Stimulated activated CD4-positive, alpha-beta T cell treated with anti-CD3 and anti-CD28 coated beads, Interleukin-1b, Interleukin-23, amount 100 ng/mL, for 24 hours (primary cell): ENCODE measurements at regions not wholly inside any gene's neighbourhood (a gene's known extent, or its start where the extent isn't known, plus 50 kb on each side); places are given as distances from the start of the nearest gene placed in this dataset.

Source experiments
- DNase-seq, 4 experiments: peaks; one replicate each; pipeline ENCODE4 v3.0.0-alpha.2; 2020; ENCODE audit warnings: low read depth in 4 of 4, low spot score in 1 of 4

- DNase-seq, result no peak
Observed at GRCh38 chr4:108529102-108529501, 91.3 kb upstream of the RPL34 start.

DNA sequence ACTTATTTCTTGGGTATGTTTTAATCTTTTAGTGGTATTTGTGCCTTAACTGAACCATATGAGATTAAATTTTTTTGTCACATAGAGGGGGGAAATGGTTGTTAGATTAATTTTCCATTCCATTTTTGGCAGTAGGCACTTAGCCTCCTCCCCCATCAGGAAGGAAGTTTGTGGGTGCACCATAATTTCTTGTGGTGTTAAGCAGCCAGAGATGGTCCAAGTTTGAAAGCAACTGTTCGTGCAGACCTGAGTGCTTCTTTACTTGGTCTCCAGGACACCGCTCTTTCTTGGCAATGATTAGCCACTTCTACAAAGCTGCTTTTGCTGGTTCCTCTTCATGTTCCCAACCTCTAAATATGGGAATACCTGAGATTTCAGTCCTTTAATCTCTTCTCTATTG is 92.7 kb upstream of the RPL34 start:
- DNase-seq, result no peak

DNA sequence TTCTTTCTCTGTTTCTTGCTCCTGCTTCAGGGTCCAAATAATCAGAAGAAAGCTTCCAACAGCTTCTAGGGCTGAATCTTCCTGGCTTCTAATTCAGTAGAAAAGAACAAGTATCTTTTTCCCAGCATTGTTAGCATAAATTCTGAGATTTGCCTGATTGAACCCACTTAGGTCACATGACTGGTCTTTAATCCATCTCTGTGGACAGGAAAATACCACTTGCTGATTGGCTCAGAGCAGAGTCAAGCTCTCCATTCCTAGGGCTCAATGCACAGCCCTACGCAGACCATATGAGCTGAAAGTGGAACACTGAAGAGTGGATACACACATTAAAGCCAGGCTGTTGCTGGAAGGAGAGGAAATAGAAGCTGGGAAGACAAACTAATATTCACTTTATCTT is 99.6 kb upstream of the RPL34 start:
- no peak for DNase-seq

DNA sequence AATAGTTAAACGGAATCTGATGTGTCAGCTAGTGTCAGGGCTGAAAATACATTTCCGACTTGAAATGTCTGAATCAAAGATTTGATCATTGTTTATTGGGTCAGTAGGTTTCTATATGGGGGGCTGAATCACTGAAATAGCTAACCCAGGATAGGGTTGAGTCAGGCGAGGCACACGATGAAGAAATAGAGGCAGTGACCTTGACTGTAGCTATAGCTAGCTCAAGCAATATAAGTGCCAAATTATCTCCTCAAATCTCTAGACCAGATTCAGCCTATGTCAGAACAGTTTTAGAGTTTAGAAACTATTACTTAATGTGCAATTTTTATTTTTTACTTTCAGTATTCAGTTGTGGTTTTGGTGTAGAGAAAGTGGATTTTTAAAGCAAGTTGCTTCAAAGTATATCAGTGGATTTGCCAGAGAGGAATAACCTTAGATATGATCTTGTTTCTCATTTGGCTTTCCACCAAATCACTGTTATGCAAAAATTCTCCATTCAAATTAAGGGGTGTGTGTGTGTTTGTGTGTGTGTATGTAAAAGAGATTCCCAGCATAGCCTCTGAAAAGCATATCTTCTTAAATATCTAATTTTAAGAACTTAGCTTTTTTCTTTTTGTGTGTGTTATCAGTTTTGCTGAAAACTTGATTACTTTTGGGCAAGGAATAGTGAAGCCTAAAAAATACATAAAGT is 100.3 kb upstream of the RPL34 start:
- no peak for DNase-seq

GRCh38 chr4:108519208-108519833 is 101.1 kb upstream of the RPL34 start:
- DNase-seq, result no peak

- DNase-seq, result peak in 2 of 4 experiments; percentile 7 to 25
Observed at GRCh38 chr4:108512615-108513505, 107.5 kb upstream of the RPL34 start.

GRCh38 chr4:108511618-108512017 is 108.8 kb upstream of the RPL34 start:
- no peak for DNase-seq

DNA sequence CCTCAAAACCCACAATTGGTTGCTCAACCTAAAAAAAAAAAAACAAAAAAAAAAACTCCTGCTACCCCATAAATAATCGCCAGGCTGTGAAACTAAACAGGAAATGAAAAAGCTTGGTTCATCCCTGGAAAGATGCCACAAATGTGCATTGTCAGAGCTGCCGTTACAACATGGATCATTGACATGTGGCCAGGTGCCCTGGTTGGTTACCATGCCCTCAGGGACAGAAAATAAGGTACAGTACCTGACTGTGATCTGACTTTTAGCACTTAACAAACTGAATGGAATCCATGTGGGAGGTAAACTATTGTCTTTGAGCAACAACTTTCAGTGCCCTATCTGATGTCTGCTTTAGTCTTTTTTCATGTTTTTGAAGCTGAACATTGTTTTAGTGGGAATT is 118.0 kb upstream of the RPL34 start:
- no peak for DNase-seq

GRCh38 chr4:108498925-108499324 is 121.5 kb upstream of the RPL34 start:
- no peak for DNase-seq

GRCh38 chr4:108493596-108493931 is 126.8 kb upstream of the RPL34 start:
- no peak for DNase-seq

DNA sequence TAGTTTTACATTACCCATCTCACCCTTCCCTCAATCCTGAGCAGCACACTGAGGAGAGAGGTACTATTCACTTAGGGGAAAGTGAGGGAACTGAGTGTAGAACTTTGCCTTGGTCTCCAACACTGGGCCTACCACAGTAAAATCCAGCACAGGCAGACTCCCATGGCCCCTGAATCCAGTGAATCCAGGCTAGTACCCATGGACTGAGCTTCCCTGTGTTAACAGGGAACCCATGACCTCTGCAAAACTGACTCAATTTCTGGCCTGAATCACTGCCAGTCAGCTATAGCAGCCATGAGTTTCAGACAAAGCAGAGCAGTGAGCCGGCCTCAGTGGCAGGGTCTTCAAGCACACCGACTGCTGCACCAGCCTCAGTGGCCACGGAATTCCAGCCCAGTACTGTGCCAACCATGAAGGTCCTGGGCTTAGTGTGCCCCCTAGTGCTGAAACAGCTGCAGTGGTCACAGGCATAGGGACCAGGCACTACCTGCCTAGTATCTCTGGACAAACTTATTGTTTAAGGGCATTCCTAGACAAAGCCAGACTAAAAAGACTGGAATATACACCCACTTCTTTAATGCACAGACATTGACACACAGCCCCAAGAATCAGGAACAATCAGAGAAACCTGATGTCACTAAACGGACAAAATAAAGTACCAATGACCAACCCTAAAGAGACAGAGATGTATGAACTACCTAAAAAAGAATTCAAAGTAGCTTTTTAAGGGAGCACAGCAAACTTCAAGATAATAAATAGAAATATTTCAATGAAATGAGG is 127.4 kb upstream of the RPL34 start:
- peak in 1 of 4 experiments; percentile 13 for DNase-seq

DNA sequence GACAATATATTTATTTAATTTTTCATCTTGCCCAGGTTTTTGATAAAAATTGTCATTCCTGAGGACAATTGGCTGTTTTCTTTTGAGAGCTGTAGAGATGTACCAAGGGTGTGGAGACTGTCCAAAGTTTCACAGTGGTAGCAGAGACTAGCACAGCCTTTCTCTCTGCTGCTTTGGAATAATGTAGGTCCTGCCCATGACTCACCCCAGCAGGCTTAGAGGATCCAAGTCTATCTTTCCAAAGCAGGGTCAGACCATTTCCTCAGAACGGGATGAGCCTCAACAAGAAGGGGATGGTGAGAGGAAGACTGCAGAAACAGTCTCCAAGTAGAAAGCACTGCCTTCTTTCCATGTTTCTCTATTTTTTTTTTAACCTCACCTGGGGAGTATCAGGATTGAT is 131.5 kb upstream of the RPL34 start:
- no peak for DNase-seq

GRCh38 chr4:108486046-108486445 is 134.3 kb upstream of the RPL34 start:
- no peak for DNase-seq

DNA sequence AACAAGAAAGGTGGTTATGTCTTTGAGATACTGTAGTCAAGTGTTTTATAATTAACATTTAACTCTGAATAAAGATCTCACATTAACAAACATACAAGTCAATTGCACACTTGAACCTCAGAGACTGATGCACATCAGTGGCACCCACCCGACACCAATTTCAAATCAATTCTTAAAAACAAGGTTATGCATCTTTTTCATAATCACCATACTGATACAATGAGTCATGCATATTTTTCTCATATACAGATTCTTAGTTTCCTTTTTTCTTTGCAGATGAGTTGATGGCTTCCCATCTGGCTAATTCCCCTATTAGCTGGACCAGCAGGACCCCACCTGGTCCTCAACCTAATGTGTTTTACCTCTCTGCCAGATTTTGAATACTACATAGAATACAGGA is 136.2 kb upstream of the RPL34 start:
- no peak for DNase-seq

DNA sequence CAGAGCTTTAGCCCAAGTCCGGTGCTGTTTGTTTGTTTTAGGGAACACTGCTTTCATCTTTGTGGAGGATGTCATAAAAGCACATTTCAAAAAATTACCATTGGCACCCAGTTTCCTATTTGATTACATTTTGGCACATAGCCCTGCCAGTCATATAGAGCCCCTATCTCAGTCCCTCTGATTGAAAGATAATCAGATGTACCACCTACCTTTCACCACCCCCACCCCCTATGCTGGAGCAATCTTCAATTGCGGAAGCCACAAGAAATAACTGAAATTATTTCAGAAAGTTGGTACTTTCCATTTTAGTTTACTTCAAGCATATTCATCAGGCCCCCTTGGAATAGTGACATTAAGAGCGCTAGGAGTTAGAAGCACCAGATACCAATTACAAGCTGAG is 136.7 kb upstream of the RPL34 start:
- DNase-seq, result no peak

DNA sequence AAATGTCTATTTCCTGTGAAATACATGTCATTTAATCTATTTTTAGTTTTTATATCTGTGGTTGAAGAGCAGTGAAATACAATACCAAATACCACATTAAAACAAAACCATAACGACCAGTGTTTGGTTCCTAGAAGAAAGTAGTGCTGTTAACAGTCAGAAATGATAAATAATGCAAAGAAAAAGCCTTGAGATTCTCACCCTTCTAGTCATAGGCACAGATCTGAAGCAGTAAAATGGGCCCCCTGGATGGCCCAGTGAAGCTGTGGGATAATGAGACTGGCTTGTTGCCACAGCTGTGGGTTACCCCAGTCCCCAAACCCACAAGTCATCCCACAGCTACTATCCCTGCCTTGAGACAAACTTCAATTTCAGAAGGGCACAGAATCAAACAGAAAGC is 137.3 kb upstream of the RPL34 start:
- no peak for DNase-seq

DNA sequence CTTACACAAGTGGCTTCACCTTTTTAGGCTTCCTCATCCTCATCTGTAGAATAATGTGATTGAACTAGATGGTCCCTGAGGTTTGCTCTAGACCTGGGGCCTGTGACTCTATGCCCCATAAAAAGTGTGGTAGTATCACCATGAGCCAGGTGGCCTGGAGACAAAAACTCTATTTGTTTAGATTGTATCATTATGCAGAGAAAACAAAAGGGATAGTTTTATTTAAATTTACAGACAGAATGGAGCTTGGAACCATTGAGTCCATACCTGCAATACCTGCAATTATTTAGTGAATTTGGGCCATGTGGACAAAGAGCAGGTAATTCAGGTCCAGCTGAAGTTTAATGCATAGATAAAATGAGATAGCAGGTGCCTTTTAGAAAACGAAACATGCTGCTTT is 139.5 kb upstream of the RPL34 start:
- DNase-seq, result no peak

DNA sequence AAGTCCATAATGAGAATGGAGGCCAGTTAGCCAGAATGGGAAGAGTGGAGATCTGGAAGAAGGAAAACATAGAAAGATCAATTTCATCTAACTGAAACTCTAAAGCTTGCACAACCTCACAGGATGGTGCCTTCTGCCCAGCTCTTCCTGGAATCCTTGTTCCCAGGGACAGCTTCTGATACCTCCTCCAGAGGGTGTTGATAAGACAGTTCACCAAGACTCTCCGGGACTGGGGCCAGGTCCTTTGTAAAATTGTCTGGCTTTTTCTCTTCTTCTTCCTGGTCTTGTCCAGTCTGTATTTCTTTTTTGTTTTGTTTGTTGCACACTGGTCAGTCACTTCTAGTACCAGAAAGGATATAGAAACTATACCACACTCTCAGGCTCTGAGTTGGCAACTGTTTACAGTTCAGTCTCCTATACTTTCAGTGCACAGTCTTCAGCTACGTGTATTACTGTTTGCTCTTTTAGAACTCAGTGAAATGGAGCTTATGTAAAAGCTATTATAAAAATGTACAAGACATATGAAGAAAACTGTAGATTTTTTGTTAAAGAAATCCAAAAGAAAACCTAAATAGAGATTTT is 142.8 kb upstream of the RPL34 start:
- DNase-seq, result no peak

- DNase-seq, result no peak
Observed at GRCh38 chr4:108473163-108473720, 147.1 kb upstream of the RPL34 start.

- DNase-seq, result peak in 1 of 4 experiments; percentile 7
Observed at GRCh38 chr4:108466936-108467902, 153.2 kb upstream of the RPL34 start.
